ENCODE measurements at regions not wholly inside any gene's neighbourhood (a gene's known extent, or its start where the extent isn't known, plus 50 kb on each side); places are given as distances from the start of the nearest gene placed in this dataset.

DNA sequence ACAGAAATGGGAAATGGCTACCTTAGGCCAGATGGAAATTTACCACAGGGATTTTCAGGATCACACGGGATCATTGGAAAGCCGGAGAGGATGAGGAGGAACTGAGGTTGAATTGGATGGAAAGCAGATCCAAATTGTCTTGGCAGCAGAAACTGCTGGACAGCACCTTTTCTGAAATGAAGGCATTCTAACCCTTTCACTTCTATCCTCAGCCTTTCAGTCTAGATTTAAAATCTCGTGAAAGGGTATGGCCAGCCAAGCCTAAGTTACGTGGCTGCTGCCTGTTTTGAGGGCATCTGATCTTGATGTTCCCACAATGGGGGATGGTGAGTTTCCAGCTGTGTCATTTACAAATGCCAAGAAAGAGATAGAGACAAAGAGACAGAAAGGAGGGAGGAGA is 358.2 kb downstream of the KIF16B start:
- H3K9ac ChIP-seq (ENCODE audit: low read depth, low read length) = no peak overlapping the region
- ATAC-seq (ENCODE audit: insufficient read depth, low read depth) = no peak
- no peak overlapping the region for H3K4me2 ChIP-seq (ENCODE audit: insufficient read depth, low read length)

DNA sequence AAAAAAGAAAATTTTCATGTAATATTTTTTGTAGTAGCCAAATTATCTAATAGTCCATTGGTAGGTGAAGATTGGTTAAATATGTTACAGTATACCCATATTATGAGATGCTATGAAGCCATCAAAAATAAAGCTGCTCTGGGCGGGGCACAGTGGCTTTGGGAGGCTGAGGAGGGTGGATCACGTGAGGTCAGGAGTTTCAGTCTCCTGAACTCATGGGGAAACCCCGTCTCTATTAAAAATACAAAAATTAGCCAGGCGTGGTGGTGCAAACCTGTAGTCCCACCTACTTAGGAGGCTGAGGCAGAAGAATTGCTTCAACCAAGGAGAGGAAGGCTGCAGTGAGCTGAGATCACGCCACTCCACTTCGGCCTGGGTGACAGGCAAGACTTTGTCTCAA is 360.5 kb downstream of the KIF16B start:
- Histone ChIP-seq H3K4me3 (ENCODE audit: low read depth in 1 of 2, low read length in 2 of 2) (no peak overlapping the region), H3K27me3 (ENCODE audit: insufficient read depth, low read length, poor library complexity) (no peaks in the 10 kb centered on the region), H3K27ac (ENCODE audit: low read length) (no peak overlapping the region), H3K9me3 (ENCODE audit: insufficient read depth, low read length, severe bottlenecking) (no peaks in the 10 kb centered on the region), H3K4me2 (ENCODE audit: insufficient read depth, low read length) (no peak overlapping the region), H3K79me2 (ENCODE audit: insufficient read depth, low read length) (no peaks in the 10 kb centered on the region), H3K4me1 (ENCODE audit: insufficient read depth, low read length) (no peaks in the 10 kb centered on the region), H3K9ac (ENCODE audit: low read depth, low read length) (no peak overlapping the region), H3K36me3 (ENCODE audit: insufficient read depth, low read length) (no peaks in the 10 kb centered on the region), H2AFZ (ENCODE audit: low read depth, low read length) (no peak overlapping the region), H4K20me1 (ENCODE audit: insufficient read depth, low read length) (no peaks in the 10 kb centered on the region)
- ATAC-seq (ENCODE audit: insufficient read depth, low read depth) (no peak), DNase-seq (no peak)
- no peak for TF ChIP-seq EZH2 (IDR thresholded peaks at IDR 0.05; ENCODE audit: borderline replicate concordance, low read depth, low read length, severe bottlenecking)
- TF ChIP-seq, protein P1, sequence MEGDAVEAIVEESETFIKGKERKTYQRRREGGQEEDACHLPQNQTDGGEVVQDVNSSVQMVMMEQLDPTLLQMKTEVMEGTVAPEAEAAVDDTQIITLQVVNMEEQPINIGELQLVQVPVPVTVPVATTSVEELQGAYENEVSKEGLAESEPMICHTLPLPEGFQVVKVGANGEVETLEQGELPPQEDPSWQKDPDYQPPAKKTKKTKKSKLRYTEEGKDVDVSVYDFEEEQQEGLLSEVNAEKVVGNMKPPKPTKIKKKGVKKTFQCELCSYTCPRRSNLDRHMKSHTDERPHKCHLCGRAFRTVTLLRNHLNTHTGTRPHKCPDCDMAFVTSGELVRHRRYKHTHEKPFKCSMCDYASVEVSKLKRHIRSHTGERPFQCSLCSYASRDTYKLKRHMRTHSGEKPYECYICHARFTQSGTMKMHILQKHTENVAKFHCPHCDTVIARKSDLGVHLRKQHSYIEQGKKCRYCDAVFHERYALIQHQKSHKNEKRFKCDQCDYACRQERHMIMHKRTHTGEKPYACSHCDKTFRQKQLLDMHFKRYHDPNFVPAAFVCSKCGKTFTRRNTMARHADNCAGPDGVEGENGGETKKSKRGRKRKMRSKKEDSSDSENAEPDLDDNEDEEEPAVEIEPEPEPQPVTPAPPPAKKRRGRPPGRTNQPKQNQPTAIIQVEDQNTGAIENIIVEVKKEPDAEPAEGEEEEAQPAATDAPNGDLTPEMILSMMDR (IDR thresholded peaks at IDR 0.05; ENCODE audit: borderline replicate concordance, extremely low read depth, low read length, poor library complexity, severe bottlenecking) = no peak

More for the DNA sequence above, 358.2 kb downstream of the KIF16B start:
- Histone ChIP-seq H3K79me2 (ENCODE audit: insufficient read depth, low read length) (no peaks in the 10 kb centered on the region), H3K27me3 (ENCODE audit: insufficient read depth, low read length, poor library complexity) (no peaks in the 10 kb centered on the region), H2AFZ (ENCODE audit: low read depth, low read length) (no peak overlapping the region), H3K27ac (ENCODE audit: low read length) (no peak overlapping the region), H3K4me1 (ENCODE audit: insufficient read depth, low read length) (no peaks in the 10 kb centered on the region), H3K9me3 (ENCODE audit: insufficient read depth, low read length, severe bottlenecking) (no peaks in the 10 kb centered on the region), H3K4me3 (ENCODE audit: low read depth in 1 of 2, low read length in 2 of 2) (no peak overlapping the region), H4K20me1 (ENCODE audit: insufficient read depth, low read length) (no peaks in the 10 kb centered on the region), H3K36me3 (ENCODE audit: insufficient read depth, low read length) (no peaks in the 10 kb centered on the region)
- TF ChIP-seq, protein P1 (IDR thresholded peaks at IDR 0.05; ENCODE audit: borderline replicate concordance, extremely low read depth, low read length, poor library complexity, severe bottlenecking) = no peak
- no peak for TF ChIP-seq EZH2 (IDR thresholded peaks at IDR 0.05; ENCODE audit: borderline replicate concordance, low read depth, low read length, severe bottlenecking)
- DNase-seq = no peak

DNA sequence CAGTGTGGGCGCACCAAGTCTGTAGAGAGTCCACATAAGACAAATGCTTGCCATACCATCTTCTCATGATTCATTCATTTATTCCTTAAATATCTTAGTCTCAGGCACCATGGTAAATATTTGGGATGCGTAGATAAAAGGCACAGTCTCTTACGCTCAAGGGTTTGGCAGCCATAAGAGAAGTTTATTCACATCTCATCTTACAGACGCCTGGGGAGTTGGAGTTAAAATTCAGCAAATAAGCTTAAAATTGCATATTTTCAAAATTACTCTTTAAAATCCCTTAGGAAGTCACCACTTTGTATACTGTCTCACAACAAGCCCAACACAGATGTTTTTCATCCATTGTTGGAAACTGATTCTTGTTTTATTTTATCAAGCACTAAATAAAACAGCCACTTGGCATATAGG is 363.3 kb downstream of the KIF16B start:
- H3K79me2 ChIP-seq (ENCODE audit: insufficient read depth, low read length) = no peaks in the 10 kb centered on the region
- TF ChIP-seq, protein P1 (IDR thresholded peaks at IDR 0.05; ENCODE audit: borderline replicate concordance, extremely low read depth, low read length, poor library complexity, severe bottlenecking) = no peak
- no peak for TF ChIP-seq EZH2 (IDR thresholded peaks at IDR 0.05; ENCODE audit: borderline replicate concordance, low read depth, low read length, severe bottlenecking)
- H3K9me3 ChIP-seq (ENCODE audit: insufficient read depth, low read length, severe bottlenecking) = no peaks in the 10 kb centered on the region
- no peaks in the 10 kb centered on the region for H4K20me1 ChIP-seq (ENCODE audit: insufficient read depth, low read length)
- H3K4me2 ChIP-seq (ENCODE audit: insufficient read depth, low read length) = no peak overlapping the region
- H3K4me1 ChIP-seq (ENCODE audit: insufficient read depth, low read length) = no peaks in the 10 kb centered on the region
- DNase-seq (no peak), ATAC-seq (ENCODE audit: insufficient read depth, low read depth) (no peak)
- H2AFZ ChIP-seq (ENCODE audit: low read depth, low read length) = no peak overlapping the region
- no peak overlapping the region for H3K4me3 ChIP-seq (ENCODE audit: low read depth in 1 of 2, low read length in 2 of 2)
- H3K27ac ChIP-seq (ENCODE audit: low read length) = no peak overlapping the region
- H3K36me3 ChIP-seq (ENCODE audit: insufficient read depth, low read length) = no peaks in the 10 kb centered on the region
- no peaks in the 10 kb centered on the region for H3K27me3 ChIP-seq (ENCODE audit: insufficient read depth, low read length, poor library complexity)
- no peak overlapping the region for H3K9ac ChIP-seq (ENCODE audit: low read depth, low read length)

DNA sequence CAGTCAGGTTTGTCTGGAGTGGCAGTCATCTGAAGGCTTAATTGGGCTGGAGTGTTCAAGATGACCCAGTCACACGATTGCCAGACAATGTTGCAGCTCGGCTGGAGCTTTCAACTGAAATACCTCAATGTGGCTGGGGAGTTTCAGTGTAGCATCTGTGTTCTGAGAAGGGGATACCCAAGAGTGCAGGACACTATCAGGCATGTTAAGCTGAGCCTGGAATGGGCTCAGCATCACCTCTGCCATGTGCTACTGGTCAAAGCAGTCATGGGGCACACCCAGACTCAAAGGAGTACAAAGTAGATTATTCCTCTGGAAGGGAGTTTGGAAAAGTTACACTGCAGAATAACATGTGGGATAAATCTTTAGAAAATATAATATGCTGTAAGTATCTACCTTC is 363.9 kb downstream of the KIF16B start:
- no peak overlapping the region for H3K27ac ChIP-seq (ENCODE audit: low read length)
- no peaks in the 10 kb centered on the region for H3K27me3 ChIP-seq (ENCODE audit: insufficient read depth, low read length, poor library complexity)
- ATAC-seq (ENCODE audit: insufficient read depth, low read depth) (no peak), DNase-seq (no peak)
- no peak overlapping the region for H3K4me3 ChIP-seq (ENCODE audit: low read depth in 1 of 2, low read length in 2 of 2)
- no peaks in the 10 kb centered on the region for H3K79me2 ChIP-seq (ENCODE audit: insufficient read depth, low read length)
- H3K9me3 ChIP-seq (ENCODE audit: insufficient read depth, low read length, severe bottlenecking) = no peaks in the 10 kb centered on the region
- no peaks in the 10 kb centered on the region for H3K4me1 ChIP-seq (ENCODE audit: insufficient read depth, low read length)
- H3K4me2 ChIP-seq (ENCODE audit: insufficient read depth, low read length) = no peak overlapping the region
- H3K36me3 ChIP-seq (ENCODE audit: insufficient read depth, low read length) = no peaks in the 10 kb centered on the region
- H4K20me1 ChIP-seq (ENCODE audit: insufficient read depth, low read length) = no peaks in the 10 kb centered on the region
- no peak overlapping the region for H3K9ac ChIP-seq (ENCODE audit: low read depth, low read length)
- no peak overlapping the region for H2AFZ ChIP-seq (ENCODE audit: low read depth, low read length)
- TF ChIP-seq EZH2 (IDR thresholded peaks at IDR 0.05; ENCODE audit: borderline replicate concordance, low read depth, low read length, severe bottlenecking) = no peak
- TF ChIP-seq, protein P1 (IDR thresholded peaks at IDR 0.05; ENCODE audit: borderline replicate concordance, extremely low read depth, low read length, poor library complexity, severe bottlenecking) = no peak
